GM23338 (cell line): ENCODE measurements at regions not wholly inside any gene's neighbourhood (a gene's known extent, or its start where the extent isn't known, plus 50 kb on each side); places are given as distances from the start of the nearest gene placed in this dataset.

Experiments used
- POLR2AphosphoS5 ChIP-seq: IDR thresholded peaks from 2 replicates; pipeline ENCODE4 v1.6.1; 2016; ENCODE audit warnings: antibody characterized with exemption, low read depth
- TF ChIP-seq, protein P1 (sequence below), 2 experiments: fragments of 200-600 bp in 1 of 2; sonication (generic) in 1 of 2; conservative IDR thresholded peaks; 2 replicates each; pipeline versions ENCODE4 v1.5.1 to v1.6.1; 2016 to 2017; ENCODE audit warnings: antibody characterized with exemption in 2 of 2, low read depth in 2 of 2, mild to moderate bottlenecking in 2 of 2, moderate library complexity in 1 of 2

DNA sequence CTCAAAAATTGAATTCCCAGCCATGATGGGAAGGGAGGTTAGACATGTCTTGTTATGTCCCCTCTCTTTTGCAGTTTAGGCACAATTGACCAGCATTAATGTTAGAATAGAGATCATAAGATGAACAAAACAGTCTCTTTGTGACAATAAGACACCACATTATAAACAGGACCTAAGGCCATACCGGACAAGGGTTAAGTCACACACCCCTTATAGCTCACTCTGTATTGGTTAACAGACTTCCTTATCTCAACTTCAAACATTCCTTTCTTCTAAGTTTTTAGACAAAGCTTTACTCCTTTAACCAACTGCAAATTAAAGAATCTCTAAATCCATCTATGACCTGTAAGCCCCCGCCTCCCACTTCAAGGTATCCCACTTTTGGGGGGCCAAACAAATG is 81.1 kb upstream of the CPM start:
- TF ChIP-seq, protein P1, sequence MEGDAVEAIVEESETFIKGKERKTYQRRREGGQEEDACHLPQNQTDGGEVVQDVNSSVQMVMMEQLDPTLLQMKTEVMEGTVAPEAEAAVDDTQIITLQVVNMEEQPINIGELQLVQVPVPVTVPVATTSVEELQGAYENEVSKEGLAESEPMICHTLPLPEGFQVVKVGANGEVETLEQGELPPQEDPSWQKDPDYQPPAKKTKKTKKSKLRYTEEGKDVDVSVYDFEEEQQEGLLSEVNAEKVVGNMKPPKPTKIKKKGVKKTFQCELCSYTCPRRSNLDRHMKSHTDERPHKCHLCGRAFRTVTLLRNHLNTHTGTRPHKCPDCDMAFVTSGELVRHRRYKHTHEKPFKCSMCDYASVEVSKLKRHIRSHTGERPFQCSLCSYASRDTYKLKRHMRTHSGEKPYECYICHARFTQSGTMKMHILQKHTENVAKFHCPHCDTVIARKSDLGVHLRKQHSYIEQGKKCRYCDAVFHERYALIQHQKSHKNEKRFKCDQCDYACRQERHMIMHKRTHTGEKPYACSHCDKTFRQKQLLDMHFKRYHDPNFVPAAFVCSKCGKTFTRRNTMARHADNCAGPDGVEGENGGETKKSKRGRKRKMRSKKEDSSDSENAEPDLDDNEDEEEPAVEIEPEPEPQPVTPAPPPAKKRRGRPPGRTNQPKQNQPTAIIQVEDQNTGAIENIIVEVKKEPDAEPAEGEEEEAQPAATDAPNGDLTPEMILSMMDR (conservative IDR thresholded peaks at IDR 0.05; ENCODE audit: low read depth in 2 of 2), result no peak
- no peak for TF ChIP-seq POLR2AphosphoS5
